DOHH2 (cell line): ENCODE measurements at regions not wholly inside any gene's neighbourhood (a gene's known extent, or its start where the extent isn't known, plus 50 kb on each side); places are given as distances from the start of the nearest gene placed in this dataset.

Experiments
- H3F3A ChIP-seq: fragments of 200-600 bp; sonication (generic), shearing (Covaris generic); 2 replicates; pipeline ENCODE4 v1.6.0; 2016; ENCODE audit warnings: antibody characterized with exemption, mild to moderate bottlenecking; ENCODE audit not compliant: control insufficient read depth, insufficient read depth
- H3K27ac ChIP-seq: fragments of 200-600 bp; sonication (generic); 2 replicates; pipeline ENCODE4 v1.5.1; 2014; ENCODE audit warnings: low read depth, mild to moderate bottlenecking, low read length, moderate library complexity
- H3K27me3 ChIP-seq: fragments of 200-600 bp; sonication (generic); 2 replicates; pipeline ENCODE4 v1.6.1; 2014; ENCODE audit warnings: mild to moderate bottlenecking, low read length, mixed read lengths; ENCODE audit not compliant: control insufficient read depth
- H3K36me3 ChIP-seq: fragments of 200-600 bp; sonication (generic); 2 replicates; pipeline ENCODE4 v1.6.1; 2014; ENCODE audit warnings: mild to moderate bottlenecking, low read length, moderate library complexity, mixed read lengths; ENCODE audit not compliant: control insufficient read depth
- H3K4me1 ChIP-seq: fragments of 200-600 bp; sonication (generic); 2 replicates; pipeline ENCODE4 v1.6.1; 2014; ENCODE audit warnings: mild to moderate bottlenecking, low read length, mixed read lengths; ENCODE audit not compliant: control insufficient read depth
- H3K4me2 ChIP-seq: fragments of 200-600 bp; sonication (generic); 2 replicates; pipeline ENCODE4 v1.6.0; 2014; ENCODE audit warnings: mild to moderate bottlenecking, low read length, moderate library complexity
- H3K4me3 ChIP-seq: fragments of 200-600 bp; sonication (generic); 2 replicates; pipeline ENCODE4 v1.5.1; 2014; ENCODE audit warnings: mild to moderate bottlenecking, low read length, mixed read lengths
- H3K79me2 ChIP-seq: fragments of 200-600 bp; sonication (generic); 2 replicates; pipeline ENCODE4 v1.6.1; 2014; ENCODE audit warnings: mild to moderate bottlenecking, low read length, mixed read lengths; ENCODE audit not compliant: control insufficient read depth
- H3K9me2 ChIP-seq: fragments of 200-600 bp; sonication (generic); replicated peaks from 2 replicates; pipeline ENCODE4 v1.6.1; 2014; ENCODE audit warnings: mild to moderate bottlenecking, low read length, mixed read lengths; ENCODE audit not compliant: control insufficient read depth
- H3K9me3 ChIP-seq: fragments of 200-600 bp; sonication (generic); 2 replicates; pipeline ENCODE4 v1.6.1; 2014; ENCODE audit warnings: antibody characterized with exemption, low read length, mixed read lengths; ENCODE audit not compliant: control insufficient read depth, insufficient read depth
- H4K20me1 ChIP-seq: fragments of 200-600 bp; sonication (generic); 2 replicates; pipeline ENCODE4 v1.6.0; 2014; ENCODE audit warnings: low read depth, mild to moderate bottlenecking, antibody characterized with exemption, low read length, moderate library complexity; ENCODE audit not compliant: control insufficient read depth, insufficient read depth
- CTCF ChIP-seq: fragments of 200-600 bp; sonication (generic); IDR thresholded peaks from one replicate; pipeline ENCODE4 v1.5.1; 2014; ENCODE audit warnings: antibody characterized with exemption, mild to moderate bottlenecking, low read depth, low read length; ENCODE audit not compliant: poor library complexity, severe bottlenecking
- EZH2phosphoT487 ChIP-seq: fragments of 200-600 bp; sonication (generic); IDR thresholded peaks from 2 replicates; pipeline ENCODE4 v1.6.1; 2017; ENCODE audit warnings: borderline replicate concordance, mild to moderate bottlenecking, antibody characterized with exemption, low read length, moderate library complexity, mixed read lengths

DNA sequence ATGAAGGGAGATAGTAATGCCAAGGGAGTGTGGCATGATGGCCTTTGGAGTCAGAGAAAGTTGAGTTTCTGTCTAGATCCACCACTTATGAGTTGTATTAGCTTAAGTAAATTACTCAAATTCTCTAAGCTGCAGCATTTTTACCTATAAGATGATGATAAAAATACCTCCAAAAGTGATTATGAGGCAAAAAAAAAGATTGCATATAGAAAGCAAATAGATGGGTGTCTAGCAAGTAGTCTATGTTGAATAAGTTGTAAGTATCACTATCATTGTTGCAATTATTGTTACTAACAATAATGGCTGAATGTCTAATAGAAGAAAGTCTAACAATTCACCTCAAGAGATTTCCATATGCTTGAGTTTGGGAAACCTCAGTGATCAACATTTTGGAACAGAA is 959.2 kb upstream of the GJE1 start:
- H3K4me3 ChIP-seq = no peak overlapping the region
- H3K4me1 ChIP-seq = no peaks in the 10 kb centered on the region
- H3K9me3 ChIP-seq = no peaks in the 10 kb centered on the region
- no peaks in the 10 kb centered on the region for H3K27me3 ChIP-seq
- no peaks in the 10 kb centered on the region for H4K20me1 ChIP-seq
- TF ChIP-seq CTCF (no peak), EZH2phosphoT487 (no peak)
- H3K4me2 ChIP-seq = no peak overlapping the region
- H3K36me3 ChIP-seq = no peaks in the 10 kb centered on the region
- no peaks in the 10 kb centered on the region for H3F3A ChIP-seq
- no peak overlapping the region for H3K27ac ChIP-seq
- H3K9me2 ChIP-seq = no peaks in the 10 kb centered on the region
- no peaks in the 10 kb centered on the region for H3K79me2 ChIP-seq

DNA sequence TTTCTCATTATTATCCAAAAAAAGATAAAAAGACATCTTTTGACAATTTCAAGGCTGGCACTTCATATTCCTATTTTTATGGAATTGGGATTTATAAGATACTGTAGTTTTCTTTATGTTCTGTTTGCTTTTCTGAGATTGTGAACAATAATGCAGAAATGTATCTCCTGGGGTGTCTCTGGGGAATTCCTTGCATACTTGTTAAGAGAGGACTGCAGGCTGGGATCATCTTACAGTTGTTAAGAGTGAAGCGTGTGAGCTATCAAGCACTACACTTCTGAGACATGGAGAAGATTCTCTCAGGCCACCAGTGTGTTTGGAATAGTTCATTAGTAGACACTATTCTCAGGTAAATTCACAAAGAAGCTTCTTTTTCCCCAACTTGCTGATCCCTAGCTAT is 963.3 kb upstream of the GJE1 start:
- no peak overlapping the region for H3K4me3 ChIP-seq
- H3K4me1 ChIP-seq = no peaks in the 10 kb centered on the region
- H3K79me2 ChIP-seq = no peaks in the 10 kb centered on the region
- no peaks in the 10 kb centered on the region for H4K20me1 ChIP-seq
- no peaks in the 10 kb centered on the region for H3F3A ChIP-seq
- H3K27me3 ChIP-seq = no peaks in the 10 kb centered on the region
- H3K9me3 ChIP-seq = no peaks in the 10 kb centered on the region
- H3K9me2 ChIP-seq = no peaks in the 10 kb centered on the region
- TF ChIP-seq EZH2phosphoT487 (no peak), CTCF (no peak)
- no peaks in the 10 kb centered on the region for H3K36me3 ChIP-seq
- no peak overlapping the region for H3K4me2 ChIP-seq
- no peak overlapping the region for H3K27ac ChIP-seq

DNA sequence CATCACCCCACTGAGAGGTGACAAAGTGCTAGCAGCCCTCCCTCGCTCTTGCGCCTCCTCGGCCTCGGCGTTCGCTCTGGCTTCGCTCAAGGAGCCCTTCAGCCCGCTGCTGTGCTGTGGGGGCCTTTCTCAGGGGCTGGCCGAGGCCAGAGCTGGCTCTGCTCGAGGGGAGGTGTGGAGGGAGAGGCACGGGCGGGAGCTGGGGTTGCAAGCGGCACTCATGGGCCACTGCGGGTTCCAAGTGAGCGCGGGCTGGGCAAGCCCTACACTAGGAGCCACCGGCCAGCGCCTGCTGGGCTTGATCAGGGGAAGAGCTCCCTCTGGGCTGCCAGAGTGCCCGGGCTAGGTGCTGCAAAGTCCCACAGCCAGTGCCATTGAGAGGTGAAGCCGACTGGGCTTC is 964.8 kb upstream of the GJE1 start:
- no peak overlapping the region for H3K4me3 ChIP-seq
- no peak overlapping the region for H3K27ac ChIP-seq
- no peaks in the 10 kb centered on the region for H3K9me2 ChIP-seq
- no peaks in the 10 kb centered on the region for H3K36me3 ChIP-seq
- no peak for TF ChIP-seq EZH2phosphoT487
- TF ChIP-seq CTCF = no peak
- H3K9me3 ChIP-seq = no peaks in the 10 kb centered on the region
- H4K20me1 ChIP-seq = no peaks in the 10 kb centered on the region
- H3F3A ChIP-seq = no peaks in the 10 kb centered on the region
- no peaks in the 10 kb centered on the region for H3K27me3 ChIP-seq
- H3K4me2 ChIP-seq = no peak overlapping the region
- no peaks in the 10 kb centered on the region for H3K4me1 ChIP-seq
- H3K79me2 ChIP-seq = no peaks in the 10 kb centered on the region
